DMS114 treated with DMSO at 0.1 percent for 48 hours (cell line): ENCODE measurements at regions not wholly inside any gene's neighbourhood (a gene's known extent, or its start where the extent isn't known, plus 50 kb on each side); places are given as distances from the start of the nearest gene placed in this dataset.
"Not testable (repeated sequence)": the region's sequence is repeated elsewhere in the genome, so short reads cannot be mapped to it uniquely, and the experiment has no call there.

Experiments used
- DNase-seq: peaks from one replicate; lab custom pipeline; 2025; ENCODE audit not compliant: unreplicated experiment; lab: John Stamatoyannopoulos, UW

- no peak for DNase-seq
Measured at GRCh38 chr3:5585085-5585484, 397.6 kb downstream of the EDEM1 start.

GRCh38 chr3:5606884-5607472 is 419.5 kb downstream of the EDEM1 start:
- DNase-seq = no peak

DNA sequence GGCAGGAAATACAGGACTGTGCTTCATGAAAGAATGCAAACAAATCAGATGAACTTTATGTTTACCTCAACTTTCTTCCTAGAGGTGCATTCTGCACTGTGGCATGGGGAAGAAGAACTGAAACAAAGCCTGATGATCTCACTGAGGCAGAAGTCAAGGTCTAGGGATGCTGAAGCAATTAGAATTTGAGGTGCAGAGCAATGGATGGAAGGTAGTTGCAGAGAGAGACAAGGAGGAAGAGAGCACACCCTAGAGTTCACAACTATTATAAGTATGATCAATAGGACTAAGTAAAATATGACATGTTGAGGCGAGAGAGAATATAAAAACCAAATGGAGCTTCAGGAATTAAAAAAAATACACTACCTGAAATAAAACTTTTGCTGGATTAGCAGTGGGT is 420.1 kb downstream of the EDEM1 start:
- no peak for DNase-seq

GRCh38 chr3:5608971-5609370 is 421.5 kb downstream of the EDEM1 start:
- DNase-seq = not testable (repeated sequence)

DNA sequence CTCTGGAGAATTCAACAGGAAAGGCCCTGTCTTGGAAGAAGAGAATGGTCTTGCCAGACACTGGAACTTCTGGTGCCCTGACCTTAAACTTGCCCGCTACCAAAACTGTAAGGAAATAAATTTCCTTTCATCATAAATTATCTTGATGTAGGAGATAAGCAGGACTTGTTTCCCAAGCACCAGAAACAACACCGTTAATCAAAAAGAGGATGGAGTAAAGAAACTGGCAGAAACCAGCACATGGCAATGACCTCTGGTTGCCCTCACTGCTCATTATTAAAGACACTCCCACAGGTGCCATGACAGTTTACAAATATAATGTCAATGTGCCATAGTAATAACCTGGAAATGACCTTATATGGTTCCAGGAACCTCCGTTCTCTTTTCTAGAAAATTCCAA is 426.1 kb downstream of the EDEM1 start:
- no peak for DNase-seq

DNA sequence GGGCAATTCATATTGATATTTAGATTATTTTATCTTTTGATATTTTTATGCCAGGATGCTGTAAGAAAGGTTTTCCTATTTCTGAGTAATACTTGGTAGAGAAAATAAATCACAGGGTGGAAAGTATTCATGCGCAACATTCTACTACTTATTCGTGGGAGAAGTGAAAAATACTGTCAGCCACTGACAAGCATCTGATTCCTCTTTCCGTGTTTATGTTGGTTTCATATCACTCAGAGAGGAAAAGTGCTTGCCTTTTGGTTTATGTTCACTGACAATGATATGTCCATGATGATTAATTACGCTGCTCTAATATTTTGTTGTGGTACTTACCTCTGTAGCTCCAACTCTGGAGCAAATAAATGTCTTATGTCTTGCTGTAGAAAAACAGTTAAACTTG is 429.4 kb downstream of the EDEM1 start:
- no peak for DNase-seq

GRCh38 chr3:5618170-5618569 is 430.7 kb downstream of the EDEM1 start:
- no peak for DNase-seq

GRCh38 chr3:5630406-5630805 is 442.9 kb downstream of the EDEM1 start:
- no peak for DNase-seq

DNA sequence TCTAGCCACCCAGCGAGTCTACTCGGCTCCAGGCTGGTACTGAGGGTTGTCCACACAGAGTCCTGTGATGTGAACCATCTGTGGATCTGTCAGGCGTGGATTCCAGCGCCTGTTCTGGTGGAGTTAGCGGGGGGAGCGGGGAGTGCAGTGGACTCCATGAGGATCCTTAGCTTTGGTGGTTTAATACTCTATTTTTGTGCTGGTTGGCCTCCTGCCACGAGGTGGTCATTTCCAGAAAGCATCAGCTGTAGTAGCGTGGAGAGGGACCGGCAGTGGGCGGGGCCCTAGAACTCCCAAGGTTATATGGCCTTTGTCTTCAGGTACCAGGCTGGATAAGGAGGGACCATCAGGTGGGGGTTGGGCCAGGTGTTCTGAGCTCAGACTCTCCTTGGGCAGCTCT is 446.5 kb downstream of the EDEM1 start:
- no peak for DNase-seq

- DNase-seq = no peak
Measured at GRCh38 chr3:5634411-5634810, 446.9 kb downstream of the EDEM1 start.

DNA sequence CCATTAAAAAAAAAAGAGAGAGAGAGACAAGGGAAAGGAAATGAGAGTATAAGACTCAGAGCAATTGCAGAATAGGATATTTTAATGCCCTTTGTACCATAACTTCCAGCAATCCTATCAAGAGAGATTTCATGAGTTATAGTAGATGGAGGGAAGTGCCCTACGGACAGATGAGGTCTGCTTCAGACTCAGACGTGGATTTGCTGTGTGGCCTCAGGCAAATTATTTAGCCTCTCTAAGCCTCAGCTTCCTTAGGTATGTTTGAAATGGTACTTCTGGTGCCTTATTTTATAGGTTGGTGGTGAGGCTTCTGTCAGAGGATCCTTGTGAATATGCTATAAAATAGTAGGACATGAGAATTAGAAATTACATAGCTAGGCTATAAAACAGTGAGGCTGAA is 448.2 kb downstream of the EDEM1 start:
- no peak for DNase-seq

GRCh38 chr3:5638550-5638949 is 451.0 kb downstream of the EDEM1 start:
- DNase-seq = no peak

DNA sequence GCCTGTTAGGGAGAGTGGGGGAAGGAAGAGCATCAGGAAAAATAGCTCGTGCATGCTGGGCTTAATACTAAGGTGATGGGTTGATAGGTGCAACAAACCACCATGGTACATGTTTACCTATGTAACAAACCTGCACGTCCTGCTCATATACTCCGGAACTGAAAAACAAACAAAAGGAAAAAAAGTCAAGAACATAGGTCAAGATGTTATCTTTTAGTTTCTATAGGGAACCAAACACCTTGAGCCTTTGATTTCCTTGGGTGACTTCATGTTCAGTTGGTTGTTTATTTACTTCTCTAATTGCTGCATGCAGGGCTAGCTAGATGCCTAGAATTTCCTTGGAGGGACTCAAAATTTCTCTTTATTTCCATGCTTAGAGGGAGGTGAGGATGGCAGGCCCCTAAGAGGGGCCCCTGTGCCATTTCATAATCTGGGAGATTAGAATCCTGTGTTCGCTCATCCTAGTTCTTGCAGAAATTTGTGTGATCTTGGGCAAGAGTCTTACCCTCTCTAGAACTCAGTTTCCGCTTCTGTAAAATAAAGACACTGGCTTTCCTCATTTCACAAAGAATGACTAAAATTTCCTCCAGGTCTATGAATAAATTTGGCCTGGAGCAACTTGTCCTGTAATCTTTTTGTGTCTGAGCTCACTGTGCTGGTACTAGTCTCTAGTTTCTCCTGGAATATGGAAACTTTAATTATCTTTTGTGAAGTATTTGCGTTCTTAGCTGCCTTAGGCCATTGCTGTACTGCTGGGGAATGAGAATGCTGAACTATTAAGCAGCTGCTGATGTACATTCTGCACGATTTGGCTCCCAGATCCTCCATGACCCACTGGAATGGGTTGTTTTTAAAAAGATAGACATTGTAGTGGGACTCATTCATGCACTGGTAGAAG is 457.5 kb downstream of the EDEM1 start:
- DNase-seq = no peak

GRCh38 chr3:5645692-5646410 is 458.3 kb downstream of the EDEM1 start:
- no peak for DNase-seq

- DNase-seq = no peak
Measured at GRCh38 chr3:5650303-5650702, 462.8 kb downstream of the EDEM1 start.

DNA sequence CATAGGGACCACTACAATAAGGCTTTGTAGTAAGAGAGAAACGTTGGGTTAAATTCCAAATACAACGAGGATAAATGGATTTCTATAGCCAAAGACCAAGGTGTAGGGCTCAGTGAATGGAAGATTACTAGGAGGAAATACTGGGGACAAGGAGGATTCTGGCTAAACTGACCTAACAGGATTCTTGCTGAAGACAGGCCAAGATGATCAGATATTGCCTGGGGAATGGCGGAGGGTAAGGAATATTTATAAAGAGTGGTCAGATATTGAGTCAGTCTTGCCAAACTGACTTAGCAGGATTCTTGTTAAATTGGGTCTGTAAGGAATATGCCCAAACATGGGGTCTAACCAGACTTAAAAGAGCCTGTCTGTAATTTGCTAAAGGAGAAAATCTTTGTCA is 463.8 kb downstream of the EDEM1 start:
- DNase-seq = no peak

DNA sequence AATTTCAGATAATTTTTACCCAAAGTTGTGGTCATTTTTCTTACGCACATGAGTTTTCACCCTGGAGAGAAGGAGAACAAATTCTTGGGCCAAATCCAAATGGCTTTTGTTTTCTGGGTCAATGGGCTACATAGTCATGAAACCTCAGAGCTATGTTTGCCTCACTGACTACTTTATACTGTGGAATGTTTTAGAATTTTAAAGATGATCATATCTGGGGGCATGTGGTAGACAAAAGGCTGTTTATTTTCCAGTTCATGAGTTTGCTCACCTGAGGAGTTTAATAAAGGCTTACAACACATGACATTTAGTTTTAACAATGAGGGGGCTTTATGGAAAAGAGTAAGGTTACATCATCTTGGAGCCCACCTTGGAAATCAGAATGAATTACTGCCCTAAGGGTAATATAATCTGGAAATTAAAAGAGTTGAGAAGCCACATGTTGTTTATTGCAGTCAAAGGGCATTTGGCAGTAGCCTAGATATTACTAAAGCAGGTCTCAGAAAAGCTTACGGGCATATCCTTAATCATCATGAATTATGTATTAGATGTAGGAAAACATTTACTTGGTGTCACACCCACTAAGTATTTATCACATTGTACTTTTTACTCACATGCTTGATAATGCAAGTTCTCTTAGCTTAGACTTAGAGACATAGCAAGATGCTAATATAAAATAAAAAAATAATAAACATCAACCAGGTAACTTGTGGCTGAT is 466.1 kb downstream of the EDEM1 start:
- no peak for DNase-seq

DNA sequence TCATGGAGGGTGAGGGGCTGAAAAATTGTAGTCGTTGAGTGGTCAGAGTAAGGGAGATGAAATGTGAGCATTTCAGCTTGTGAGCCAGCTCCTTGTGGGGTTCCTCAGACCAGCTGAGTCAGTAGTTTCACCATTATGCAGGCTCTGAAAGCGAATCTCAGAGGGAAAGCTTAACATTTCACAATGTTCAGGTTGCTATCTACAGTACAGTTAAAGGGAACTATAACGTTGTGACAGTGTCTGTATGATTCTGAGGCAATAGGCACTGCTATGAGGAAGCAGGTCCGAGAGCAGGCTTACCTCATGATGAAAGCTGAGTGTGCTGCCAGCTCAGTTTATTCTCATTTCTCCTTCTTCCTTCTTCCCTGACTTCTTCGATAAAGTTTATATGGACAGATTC is 469.6 kb downstream of the EDEM1 start:
- DNase-seq = no peak

DNA sequence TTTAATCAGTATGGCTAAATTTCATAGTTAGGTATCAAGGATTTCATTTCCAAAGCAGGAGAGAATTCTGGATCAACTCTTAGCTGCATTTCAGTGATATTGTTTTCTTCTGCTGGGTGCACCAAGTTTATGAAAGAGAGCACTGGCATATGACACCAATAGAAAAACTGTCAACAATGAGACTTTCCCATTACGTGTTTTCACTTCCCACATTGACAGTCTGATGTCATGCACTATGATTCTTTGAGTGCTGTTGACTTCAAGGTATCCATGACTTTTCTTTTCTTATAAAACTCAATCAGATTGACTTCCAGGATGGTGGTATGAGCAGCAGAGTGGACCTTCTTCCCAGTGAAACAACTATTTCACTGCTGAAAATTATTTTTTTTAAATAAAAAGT is 476.1 kb downstream of the EDEM1 start:
- DNase-seq = no peak

DNA sequence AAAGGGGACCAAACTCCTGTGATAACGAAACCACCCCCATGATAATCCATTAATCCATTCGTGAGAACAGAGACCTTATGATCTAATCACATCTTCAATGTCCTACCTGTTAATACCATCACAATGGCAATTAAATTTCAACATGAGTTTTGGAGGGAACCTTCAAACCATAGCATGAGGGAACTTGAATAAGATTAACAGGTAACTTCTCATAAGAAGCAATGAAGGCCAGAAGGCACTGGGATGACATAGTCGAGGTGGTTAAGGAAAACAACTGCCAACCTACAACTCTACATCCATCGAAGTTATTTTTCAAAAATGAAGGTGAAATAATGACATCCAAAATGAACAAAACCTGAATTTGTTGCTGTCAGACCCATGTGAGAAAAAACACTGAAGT is 478.9 kb downstream of the EDEM1 start:
- no peak for DNase-seq

- DNase-seq = no peak
Measured at GRCh38 chr3:5673521-5673920, 486.0 kb downstream of the EDEM1 start.
